HG02970 (cell line): ENCODE measurements at regions not wholly inside any gene's neighbourhood (a gene's known extent, or its start where the extent isn't known, plus 50 kb on each side); places are given as distances from the start of the nearest gene placed in this dataset.

Experiments used
- ATAC-seq: cut with Tn5 transposase; IDR thresholded peaks from one replicate; pipeline ENCODE4 v1.9.1; 2021; ENCODE audit warnings: mild to moderate bottlenecking, moderate library complexity, moderate number of reproducible peaks; ENCODE audit not compliant: unreplicated experiment, low FRiP score

- ATAC-seq: no peak
Observed at GRCh38 chr1:200323856-200324400, 85.9 kb downstream of the ZNF281 start.

GRCh38 chr1:200319148-200319547 is 90.7 kb downstream of the ZNF281 start:
- no peak for ATAC-seq

- no peak for ATAC-seq
Observed at GRCh38 chr1:200317236-200317635, 92.6 kb downstream of the ZNF281 start.

- no peak for ATAC-seq
Observed at GRCh38 chr1:200316148-200316803, 93.6 kb downstream of the ZNF281 start.

GRCh38 chr1:200314085-200314750 is 95.6 kb downstream of the ZNF281 start:
- ATAC-seq: no peak

- no peak for ATAC-seq
Observed at GRCh38 chr1:200311256-200311655, 98.6 kb downstream of the ZNF281 start.

- no peak for ATAC-seq
Observed at GRCh38 chr1:200310824-200311223, 99.0 kb downstream of the ZNF281 start.

GRCh38 chr1:200307755-200308066 is 102.1 kb downstream of the ZNF281 start:
- ATAC-seq: no peak

GRCh38 chr1:200306944-200307754 is 102.7 kb downstream of the ZNF281 start:
- ATAC-seq: no peak

- ATAC-seq: no peak
Observed at GRCh38 chr1:200305806-200306205, 104.0 kb downstream of the ZNF281 start.

GRCh38 chr1:200304171-200304570 is 105.7 kb downstream of the ZNF281 start:
- ATAC-seq: no peak

- ATAC-seq: no peak
Observed at GRCh38 chr1:200302921-200303290, 106.9 kb downstream of the ZNF281 start.

- peak; percentile 45 for ATAC-seq
Observed at GRCh38 chr1:200302192-200302920, 107.5 kb downstream of the ZNF281 start.

GRCh38 chr1:200301152-200301551 is 108.7 kb downstream of the ZNF281 start:
- no peak for ATAC-seq

- ATAC-seq: no peak
Observed at GRCh38 chr1:200299571-200299970, 110.3 kb downstream of the ZNF281 start.

GRCh38 chr1:200298242-200298641 is 111.6 kb downstream of the ZNF281 start:
- ATAC-seq: no peak

GRCh38 chr1:200296091-200296661 is 113.7 kb downstream of the ZNF281 start:
- no peak for ATAC-seq

- no peak for ATAC-seq
Observed at GRCh38 chr1:200294241-200294640, 115.6 kb downstream of the ZNF281 start.

GRCh38 chr1:200292699-200293098 is 117.1 kb downstream of the ZNF281 start:
- ATAC-seq: no peak

GRCh38 chr1:200291106-200291505 is 118.7 kb downstream of the ZNF281 start:
- ATAC-seq: no peak
